ENCODE measurements at regions not wholly inside any gene's neighbourhood (a gene's known extent, or its start where the extent isn't known, plus 50 kb on each side); places are given as distances from the start of the nearest gene placed in this dataset.

- no peak overlapping the region for H3K4me3 ChIP-seq
- no peak for TF ChIP-seq CTCF (IDR thresholded peaks at IDR 0.05; ENCODE audit: low read depth, low read length)
- no peaks in the 10 kb centered on the region for H3K27me3 ChIP-seq
- no peaks in the 10 kb centered on the region for H3K9me3 ChIP-seq (ENCODE audit: low read depth)
- H3K4me1 ChIP-seq (ENCODE audit: low read depth), result no peaks in the 10 kb centered on the region
- no peak for DNase-seq (ENCODE audit: low read depth in 1 of 2, low spot score in 1 of 2)
- H3K27ac ChIP-seq, result no peak overlapping the region
- H3K36me3 ChIP-seq, result no peaks in the 10 kb centered on the region
Observed at GRCh38 chr14:22407033-22407432, 182.0 kb downstream of the DAD1 start.

GRCh38 chr14:22405201-22405600 lies 183.8 kb downstream of the DAD1 start:
- H3K4me3 ChIP-seq, result no peak overlapping the region
- no peaks in the 10 kb centered on the region for H3K4me1 ChIP-seq (ENCODE audit: low read depth)
- no peak for DNase-seq (ENCODE audit: low read depth in 1 of 2, low spot score in 1 of 2)
- H3K36me3 ChIP-seq, result no peaks in the 10 kb centered on the region
- H3K9me3 ChIP-seq (ENCODE audit: low read depth), result no peaks in the 10 kb centered on the region
- TF ChIP-seq CTCF (IDR thresholded peaks at IDR 0.05; ENCODE audit: low read depth, low read length), result no peak
- H3K27ac ChIP-seq, result no peak overlapping the region
- H3K27me3 ChIP-seq, result no peaks in the 10 kb centered on the region

- no peak for DNase-seq (ENCODE audit: low read depth in 1 of 2, low spot score in 1 of 2)
- no peaks in the 10 kb centered on the region for H3K9me3 ChIP-seq (ENCODE audit: low read depth)
- H3K27ac ChIP-seq, result no peak overlapping the region
Observed at GRCh38 chr14:22403296-22403695, 185.7 kb downstream of the DAD1 start.

GRCh38 chr14:22400655-22401259 lies 188.3 kb downstream of the DAD1 start:
- H3K4me3 ChIP-seq, result no peak overlapping the region
- no peak for DNase-seq (ENCODE audit: low read depth in 1 of 2, low spot score in 1 of 2)
- no peak for TF ChIP-seq CTCF (IDR thresholded peaks at IDR 0.05; ENCODE audit: low read depth, low read length)
- H3K9me3 ChIP-seq (ENCODE audit: low read depth), result no peaks in the 10 kb centered on the region
- H3K27me3 ChIP-seq, result no peaks in the 10 kb centered on the region
- no peaks in the 10 kb centered on the region for H3K36me3 ChIP-seq
- H3K4me1 ChIP-seq (ENCODE audit: low read depth), result no peaks in the 10 kb centered on the region
- no peak overlapping the region for H3K27ac ChIP-seq

More at GRCh38 chr14:22403296-22403695, 185.7 kb downstream of the DAD1 start:
- no peaks in the 10 kb centered on the region for H3K36me3 ChIP-seq
- H3K4me1 ChIP-seq (ENCODE audit: low read depth), result no peaks in the 10 kb centered on the region
- TF ChIP-seq CTCF (IDR thresholded peaks at IDR 0.05; ENCODE audit: low read depth, low read length), result no peak
- no peaks in the 10 kb centered on the region for H3K27me3 ChIP-seq
- no peak overlapping the region for H3K4me3 ChIP-seq

GRCh38 chr14:22399776-22400175 lies 189.2 kb downstream of the DAD1 start:
- no peak for TF ChIP-seq CTCF (IDR thresholded peaks at IDR 0.05; ENCODE audit: low read depth, low read length)
- no peaks in the 10 kb centered on the region for H3K9me3 ChIP-seq (ENCODE audit: low read depth)
- no peak for DNase-seq (ENCODE audit: low read depth in 1 of 2, low spot score in 1 of 2)
- H3K27me3 ChIP-seq, result no peaks in the 10 kb centered on the region
- no peak overlapping the region for H3K4me3 ChIP-seq
- no peaks in the 10 kb centered on the region for H3K4me1 ChIP-seq (ENCODE audit: low read depth)
- H3K27ac ChIP-seq, result no peak overlapping the region
- no peaks in the 10 kb centered on the region for H3K36me3 ChIP-seq
